Liver (tissue), 8 donors: ENCODE measurements at regions not wholly inside any gene's neighbourhood (a gene's known extent, or its start where the extent isn't known, plus 50 kb on each side); places are given as distances from the start of the nearest gene placed in this dataset.

Experiments used
- DNase-seq: peaks from one replicate; pipeline ENCODE4 v3.0.0-alpha.2; 2017; ENCODE audit warnings: low spot score
- H3K27ac ChIP-seq, 2 donors: one replicate each; pipeline ENCODE4 v1.7.0; 2013; ENCODE audit warnings: inconsistent platforms in 2 of 2, low read length in 2 of 2, control low read depth in 1 of 2, low read depth in 1 of 2, mild to moderate bottlenecking in 1 of 2
- H3K27me3 ChIP-seq, 4 donors: one replicate each; pipeline versions ENCODE4 v1.6.1 to v1.7.0; 2013; ENCODE audit warnings: low read length in 3 of 4, inconsistent platforms in 1 of 4, mild to moderate bottlenecking in 1 of 4, moderate library complexity in 1 of 4; ENCODE audit not compliant: control insufficient read depth in 4 of 4, insufficient read depth in 4 of 4
- H3K36me3 ChIP-seq, 4 donors: one replicate each; pipeline versions ENCODE4 v1.6.1 to v1.7.0; 2013; ENCODE audit warnings: low read length in 3 of 4, mild to moderate bottlenecking in 3 of 4, low read depth in 1 of 4, moderate library complexity in 1 of 4; ENCODE audit not compliant: control insufficient read depth in 4 of 4, insufficient read depth in 3 of 4
- H3K4me1 ChIP-seq, 4 donors: one replicate each; pipeline versions ENCODE4 v1.6.1 to v1.7.0; 2013; ENCODE audit warnings: low read length in 3 of 4, mild to moderate bottlenecking in 3 of 4, moderate library complexity in 1 of 4; ENCODE audit not compliant: control insufficient read depth in 4 of 4, insufficient read depth in 4 of 4
- H3K4me3 ChIP-seq, 3 donors: one replicate each; pipeline versions ENCODE4 v1.6.1 to v1.7.0; 2013; ENCODE audit warnings: low read length in 3 of 3, control low read depth in 1 of 3, low read depth in 1 of 3, mild to moderate bottlenecking in 1 of 3
- H3K9ac ChIP-seq, 2 donors: one replicate each; pipeline ENCODE4 v1.7.0; 2013; ENCODE audit warnings: low read length in 2 of 2, mild to moderate bottlenecking in 2 of 2, moderate library complexity in 2 of 2, control low read depth in 1 of 2, low read depth in 1 of 2
- H3K9me3 ChIP-seq, 4 donors: one replicate each; pipeline versions ENCODE4 v1.6.1 to v1.7.0; 2013; ENCODE audit warnings: low read length in 3 of 4; ENCODE audit not compliant: control insufficient read depth in 4 of 4
- EGR1 ChIP-seq, 2 donors: IDR thresholded peaks; 2 replicates each; pipeline ENCODE4 v1.6.1; 2016 to 2018; ENCODE audit warnings: antibody characterized with exemption in 2 of 2, low read depth in 2 of 2
- FOXA1 ChIP-seq: IDR thresholded peaks from 2 replicates; pipeline ENCODE4 v1.6.1; 2016; ENCODE audit warnings: antibody characterized with exemption
- FOXA2 ChIP-seq: IDR thresholded peaks from 2 replicates; pipeline ENCODE4 v1.6.1; 2016; ENCODE audit warnings: antibody characterized with exemption
- GABPA ChIP-seq, 2 donors: IDR thresholded peaks in 1 of 2; conservative IDR thresholded peaks in 1 of 2; 2 replicates each; pipeline ENCODE4 v1.6.1; 2016; ENCODE audit warnings: antibody characterized with exemption in 2 of 2, mild to moderate bottlenecking in 1 of 2, moderate library complexity in 1 of 2
- HNF4A ChIP-seq, 2 donors: conservative IDR thresholded peaks; 2 replicates each; pipeline ENCODE4 v1.6.1; 2016; ENCODE audit warnings: antibody characterized with exemption in 2 of 2, mild to moderate bottlenecking in 2 of 2
- HNF4G ChIP-seq: IDR thresholded peaks from 2 replicates; pipeline ENCODE4 v1.6.1; 2016; ENCODE audit warnings: antibody characterized with exemption
- JUND ChIP-seq, 2 donors: IDR thresholded peaks; 2 replicates each; pipeline ENCODE4 v1.6.1; 2016; ENCODE audit warnings: antibody characterized with exemption in 2 of 2
- MAX ChIP-seq: IDR thresholded peaks from 2 replicates; pipeline ENCODE4 v1.6.1; 2016; ENCODE audit warnings: antibody characterized with exemption
- NR2F2 ChIP-seq: IDR thresholded peaks from 2 replicates; pipeline ENCODE4 v1.6.1; 2016; ENCODE audit warnings: antibody characterized with exemption
- RAD21 ChIP-seq, 2 donors: IDR thresholded peaks; 2 replicates each; pipeline ENCODE4 v1.6.1; 2016; ENCODE audit warnings: antibody characterized with exemption in 2 of 2, mild to moderate bottlenecking in 2 of 2
- REST ChIP-seq: IDR thresholded peaks from 2 replicates; pipeline ENCODE4 v1.6.1; 2016; ENCODE audit warnings: antibody characterized with exemption, mild to moderate bottlenecking
- RXRA ChIP-seq, 2 donors: IDR thresholded peaks; 2 replicates each; pipeline ENCODE4 v1.6.1; 2017 to 2018; ENCODE audit warnings: antibody characterized with exemption in 2 of 2, mild to moderate bottlenecking in 1 of 2
- SP1 ChIP-seq: IDR thresholded peaks from 2 replicates; pipeline ENCODE4 v1.6.1; 2018; ENCODE audit warnings: antibody characterized with exemption, mild to moderate bottlenecking
- TAF1 ChIP-seq: conservative IDR thresholded peaks from 2 replicates; pipeline ENCODE4 v1.6.1; 2016; ENCODE audit warnings: antibody characterized with exemption, mild to moderate bottlenecking
- YY1 ChIP-seq: IDR thresholded peaks from 2 replicates; pipeline ENCODE4 v1.6.1; 2016; ENCODE audit warnings: antibody characterized with exemption, mild to moderate bottlenecking
- WGBS: extraction: QIAGEN DNeasy Blood & Tissue Kit; methylation state at CpG from one replicate; pipeline ENCODE4 v1.1.7; 2013; 5-methylcytosine and 5-hydroxymethylcytosine counted together
- TF ChIP-seq, protein P1 (sequence below): IDR thresholded peaks from 2 replicates; pipeline ENCODE4 v1.6.1; 2016; ENCODE audit warnings: antibody characterized with exemption
- TF ChIP-seq, protein P2 (sequence below): fragments of 150-350 bp; IDR thresholded peaks from 2 replicates; pipeline ENCODE4 v1.5.1; 2017; ENCODE audit warnings: improper control_type of control experiment, low read depth, low read length; ENCODE audit not compliant: missing input control
- TF ChIP-seq, protein P3 (sequence below): IDR thresholded peaks from 2 replicates; pipeline ENCODE4 v1.6.1; 2016; ENCODE audit warnings: antibody characterized with exemption
- donor health status: healthy.
- donor health status: healthy.
- donor health status: healthy.
- donor health status: healthy.
- donor health status: healthy.

GRCh38 chr5:3837506-3837905 is 241.9 kb downstream of the IRX1 start:
- Histone ChIP-seq H3K9me3 (no peaks in the 10 kb centered on the region), H3K9ac (no peak overlapping the region), H3K27ac (no peak overlapping the region), H3K36me3 (no peaks in the 10 kb centered on the region), H3K4me1 (no peaks in the 10 kb centered on the region), H3K4me3 (no peak overlapping the region), H3K27me3 (no peaks in the 10 kb centered on the region)
- 65% methylated on average over 4 of the region's 4 CpGs for WGBS
- no peak for DNase-seq
- TF ChIP-seq, protein P1, sequence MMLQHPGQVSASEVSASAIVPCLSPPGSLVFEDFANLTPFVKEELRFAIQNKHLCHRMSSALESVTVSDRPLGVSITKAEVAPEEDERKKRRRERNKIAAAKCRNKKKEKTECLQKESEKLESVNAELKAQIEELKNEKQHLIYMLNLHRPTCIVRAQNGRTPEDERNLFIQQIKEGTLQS = no peak
- TF ChIP-seq FOXA1 = no peak
- TF ChIP-seq EGR1 (IDR thresholded peaks at IDR 0.05; ENCODE audit: low read depth in 2 of 2) = no peak
- no peak for TF ChIP-seq HNF4A (conservative IDR thresholded peaks at IDR 0.05)
- no peak for TF ChIP-seq RXRA (IDR thresholded peaks at IDR 0.05)
- TF ChIP-seq HNF4G = no peak
- no peak for TF ChIP-seq RAD21 (IDR thresholded peaks at IDR 0.05)
- TF ChIP-seq JUND (IDR thresholded peaks at IDR 0.05) = no peak
- TF ChIP-seq, protein P2, sequence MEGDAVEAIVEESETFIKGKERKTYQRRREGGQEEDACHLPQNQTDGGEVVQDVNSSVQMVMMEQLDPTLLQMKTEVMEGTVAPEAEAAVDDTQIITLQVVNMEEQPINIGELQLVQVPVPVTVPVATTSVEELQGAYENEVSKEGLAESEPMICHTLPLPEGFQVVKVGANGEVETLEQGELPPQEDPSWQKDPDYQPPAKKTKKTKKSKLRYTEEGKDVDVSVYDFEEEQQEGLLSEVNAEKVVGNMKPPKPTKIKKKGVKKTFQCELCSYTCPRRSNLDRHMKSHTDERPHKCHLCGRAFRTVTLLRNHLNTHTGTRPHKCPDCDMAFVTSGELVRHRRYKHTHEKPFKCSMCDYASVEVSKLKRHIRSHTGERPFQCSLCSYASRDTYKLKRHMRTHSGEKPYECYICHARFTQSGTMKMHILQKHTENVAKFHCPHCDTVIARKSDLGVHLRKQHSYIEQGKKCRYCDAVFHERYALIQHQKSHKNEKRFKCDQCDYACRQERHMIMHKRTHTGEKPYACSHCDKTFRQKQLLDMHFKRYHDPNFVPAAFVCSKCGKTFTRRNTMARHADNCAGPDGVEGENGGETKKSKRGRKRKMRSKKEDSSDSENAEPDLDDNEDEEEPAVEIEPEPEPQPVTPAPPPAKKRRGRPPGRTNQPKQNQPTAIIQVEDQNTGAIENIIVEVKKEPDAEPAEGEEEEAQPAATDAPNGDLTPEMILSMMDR = no peak
- no peak for TF ChIP-seq FOXA2
- TF ChIP-seq, protein P3, sequence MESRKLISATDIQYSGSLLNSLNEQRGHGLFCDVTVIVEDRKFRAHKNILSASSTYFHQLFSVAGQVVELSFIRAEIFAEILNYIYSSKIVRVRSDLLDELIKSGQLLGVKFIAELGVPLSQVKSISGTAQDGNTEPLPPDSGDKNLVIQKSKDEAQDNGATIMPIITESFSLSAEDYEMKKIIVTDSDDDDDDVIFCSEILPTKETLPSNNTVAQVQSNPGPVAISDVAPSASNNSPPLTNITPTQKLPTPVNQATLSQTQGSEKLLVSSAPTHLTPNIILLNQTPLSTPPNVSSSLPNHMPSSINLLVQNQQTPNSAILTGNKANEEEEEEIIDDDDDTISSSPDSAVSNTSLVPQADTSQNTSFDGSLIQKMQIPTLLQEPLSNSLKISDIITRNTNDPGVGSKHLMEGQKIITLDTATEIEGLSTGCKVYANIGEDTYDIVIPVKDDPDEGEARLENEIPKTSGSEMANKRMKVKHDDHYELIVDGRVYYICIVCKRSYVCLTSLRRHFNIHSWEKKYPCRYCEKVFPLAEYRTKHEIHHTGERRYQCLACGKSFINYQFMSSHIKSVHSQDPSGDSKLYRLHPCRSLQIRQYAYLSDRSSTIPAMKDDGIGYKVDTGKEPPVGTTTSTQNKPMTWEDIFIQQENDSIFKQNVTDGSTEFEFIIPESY = no peak
- no peak for TF ChIP-seq MAX
- no peak for TF ChIP-seq YY1
- TF ChIP-seq TAF1 = no peak
- no peak for TF ChIP-seq SP1
- TF ChIP-seq REST = no peak
- no peak for TF ChIP-seq NR2F2
- no peak for TF ChIP-seq GABPA (IDR thresholded peaks at IDR 0.05 in 1 of 2, conservative IDR thresholded peaks at IDR 0.05 in 1 of 2)
